ENCODE measurements at regions not wholly inside any gene's neighbourhood (a gene's known extent, or its start where the extent isn't known, plus 50 kb on each side); places are given as distances from the start of the nearest gene placed in this dataset.
A peak's percentile ranks its signal among the peaks of the same experiment; 100 is the strongest.

DNA sequence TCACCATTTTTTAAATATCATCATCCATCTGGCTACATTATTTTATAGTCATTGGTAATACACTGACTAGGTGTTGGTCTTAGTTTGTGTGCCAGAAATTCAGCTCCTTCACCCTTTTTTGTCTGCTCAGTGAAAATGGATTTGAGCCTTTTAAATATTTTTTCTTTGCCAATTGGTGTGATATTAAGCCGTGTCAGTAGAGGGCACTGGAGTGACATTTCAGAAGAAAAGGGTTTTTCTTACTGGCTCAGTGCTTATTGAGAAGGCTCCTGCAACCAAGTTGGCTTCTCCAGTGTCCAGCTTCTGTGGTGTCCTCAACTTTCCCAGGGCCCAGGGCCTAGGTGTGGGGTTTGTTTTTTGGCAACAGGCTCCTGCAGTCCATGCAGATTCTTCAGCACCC lies 546.6 kb downstream of the DACH1 start:
- H3K9ac ChIP-seq (ENCODE audit: low read length) = no peak overlapping the region
- no peak overlapping the region for H3K4me2 ChIP-seq (ENCODE audit: low read depth, low read length, poor library complexity, severe bottlenecking)
- H2AFZ ChIP-seq (ENCODE audit: low read length) = no peak overlapping the region
- H3K36me3 ChIP-seq (ENCODE audit: insufficient read depth, low read length) = no peaks in the 10 kb centered on the region
- H3K27ac ChIP-seq (ENCODE audit: low read length) = no peak overlapping the region
- H3K9me2 ChIP-seq (replicated peaks; ENCODE audit: insufficient read depth, low read length) = no peaks in the 10 kb centered on the region
- peak; percentile 52 for DNase-seq
- H3K9me3 ChIP-seq (ENCODE audit: low read length) = peaks cover 10% of the 10 kb centered on the region
- no peaks in the 10 kb centered on the region for H3K27me3 ChIP-seq (ENCODE audit: low read length)
- no peaks in the 10 kb centered on the region for H4K20me1 ChIP-seq (ENCODE audit: insufficient read depth, low read depth, low read length)
- H3K4me1 ChIP-seq (ENCODE audit: low read length) = no peaks in the 10 kb centered on the region
- no peaks in the 10 kb centered on the region for H3K79me2 ChIP-seq (ENCODE audit: low read length)
- no peak overlapping the region for H3K4me3 ChIP-seq (ENCODE audit: low read length)

DNA sequence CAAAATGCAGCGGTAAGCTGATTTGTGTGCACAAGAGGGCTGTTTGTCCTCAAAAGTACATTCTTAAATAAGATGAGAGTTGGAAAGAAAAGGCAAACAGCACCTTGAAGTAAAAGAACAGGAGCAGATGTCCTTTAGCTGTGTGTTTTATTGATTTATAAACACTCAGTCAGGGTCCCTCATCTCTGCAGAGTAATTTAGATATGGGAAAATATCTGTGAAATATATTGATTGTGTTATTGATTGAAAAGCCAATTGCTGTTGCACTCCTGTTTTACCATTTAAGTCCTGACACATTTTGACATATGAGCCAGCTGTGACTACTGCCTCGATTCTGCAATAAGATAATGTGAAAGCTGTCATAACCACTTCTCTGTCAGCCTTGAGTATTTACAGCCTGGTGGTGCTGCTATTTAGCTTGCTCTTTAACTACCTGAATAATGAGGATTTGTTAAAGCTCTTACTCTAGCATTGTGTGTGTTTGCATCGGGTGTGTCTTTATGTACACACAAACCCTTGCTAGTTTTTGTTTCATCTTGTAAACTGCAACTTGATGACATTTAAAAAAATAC lies 550.1 kb downstream of the DACH1 start:
- no peak overlapping the region for H3K27ac ChIP-seq (ENCODE audit: low read length)
- H3K79me2 ChIP-seq (ENCODE audit: low read length) = no peaks in the 10 kb centered on the region
- H2AFZ ChIP-seq (ENCODE audit: low read length) = no peak overlapping the region
- no peaks in the 10 kb centered on the region for H3K9me2 ChIP-seq (replicated peaks; ENCODE audit: insufficient read depth, low read length)
- no peaks in the 10 kb centered on the region for H3K27me3 ChIP-seq (ENCODE audit: low read length)
- no peak overlapping the region for H3K9ac ChIP-seq (ENCODE audit: low read length)
- no peaks in the 10 kb centered on the region for H3K4me1 ChIP-seq (ENCODE audit: low read length)
- no peak overlapping the region for H3K4me2 ChIP-seq (ENCODE audit: low read depth, low read length, poor library complexity, severe bottlenecking)
- H4K20me1 ChIP-seq (ENCODE audit: insufficient read depth, low read depth, low read length) = no peaks in the 10 kb centered on the region
- H3K36me3 ChIP-seq (ENCODE audit: insufficient read depth, low read length) = no peaks in the 10 kb centered on the region
- peaks cover 5% of the 10 kb centered on the region; the same call in 1 of the 2 replicates for H3K9me3 ChIP-seq (ENCODE audit: low read length)
- no peak overlapping the region for H3K4me3 ChIP-seq (ENCODE audit: low read length)
- DNase-seq = no peak

DNA sequence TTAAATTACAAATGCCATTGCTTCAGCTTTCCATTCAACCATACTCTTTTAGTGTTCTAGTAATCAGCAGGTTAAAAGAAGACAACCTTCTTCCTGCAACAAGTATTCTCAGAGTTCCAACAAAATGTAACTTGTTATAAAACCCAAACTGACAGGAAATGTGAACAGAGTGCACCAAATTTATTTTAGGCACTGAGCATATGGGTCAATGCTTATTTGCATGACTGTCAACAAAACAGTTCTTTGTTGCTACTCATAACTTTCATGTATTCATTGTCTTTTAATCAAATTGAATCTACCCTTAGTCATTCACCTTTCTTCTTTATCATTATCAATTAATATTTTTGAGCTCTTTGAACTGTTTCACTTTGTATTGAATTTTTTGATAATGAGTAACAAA lies 554.1 kb downstream of the DACH1 start:
- no peak overlapping the region for H3K4me2 ChIP-seq (ENCODE audit: low read depth, low read length, poor library complexity, severe bottlenecking)
- no peak overlapping the region for H3K27ac ChIP-seq (ENCODE audit: low read length)
- no peak overlapping the region for H3K4me3 ChIP-seq (ENCODE audit: low read length)
- H3K9me3 ChIP-seq (ENCODE audit: low read length) = no peaks in the 10 kb centered on the region
- H4K20me1 ChIP-seq (ENCODE audit: insufficient read depth, low read depth, low read length) = no peaks in the 10 kb centered on the region
- no peaks in the 10 kb centered on the region for H3K9me2 ChIP-seq (replicated peaks; ENCODE audit: insufficient read depth, low read length)
- H2AFZ ChIP-seq (ENCODE audit: low read length) = no peak overlapping the region
- no peak for DNase-seq
- H3K4me1 ChIP-seq (ENCODE audit: low read length) = no peaks in the 10 kb centered on the region
- no peak overlapping the region for H3K9ac ChIP-seq (ENCODE audit: low read length)
- H3K36me3 ChIP-seq (ENCODE audit: insufficient read depth, low read length) = no peaks in the 10 kb centered on the region
- H3K79me2 ChIP-seq (ENCODE audit: low read length) = no peaks in the 10 kb centered on the region
- no peaks in the 10 kb centered on the region for H3K27me3 ChIP-seq (ENCODE audit: low read length)

DNA sequence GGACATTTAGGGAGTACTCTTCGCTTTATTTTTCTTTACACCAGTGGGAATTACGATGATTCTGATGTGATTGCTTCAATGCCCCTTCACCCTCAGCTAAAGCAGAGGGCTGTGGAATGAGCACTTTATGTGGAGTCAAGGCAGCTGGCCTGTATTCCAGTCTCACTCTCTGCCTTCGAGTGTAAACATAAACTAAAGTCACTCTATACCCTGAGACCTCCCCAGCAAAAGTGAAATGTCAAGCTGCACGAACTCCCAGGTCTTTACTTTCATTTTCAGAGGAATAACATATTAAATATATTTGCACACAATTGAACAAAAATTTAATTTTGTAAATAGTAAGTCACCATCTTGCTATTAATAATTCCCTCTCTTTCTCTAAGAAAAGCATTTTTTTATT lies 557.1 kb downstream of the DACH1 start:
- no peak overlapping the region for H3K9ac ChIP-seq (ENCODE audit: low read length)
- H3K36me3 ChIP-seq (ENCODE audit: insufficient read depth, low read length) = no peaks in the 10 kb centered on the region
- H3K4me3 ChIP-seq (ENCODE audit: low read length) = no peak overlapping the region
- no peaks in the 10 kb centered on the region for H3K27me3 ChIP-seq (ENCODE audit: low read length)
- no peak overlapping the region for H3K4me2 ChIP-seq (ENCODE audit: low read depth, low read length, poor library complexity, severe bottlenecking)
- no peaks in the 10 kb centered on the region for H4K20me1 ChIP-seq (ENCODE audit: insufficient read depth, low read depth, low read length)
- H3K27ac ChIP-seq (ENCODE audit: low read length) = no peak overlapping the region
- H3K79me2 ChIP-seq (ENCODE audit: low read length) = no peaks in the 10 kb centered on the region
- DNase-seq = no peak
- H2AFZ ChIP-seq (ENCODE audit: low read length) = no peak overlapping the region
- H3K4me1 ChIP-seq (ENCODE audit: low read length) = no peaks in the 10 kb centered on the region
- no peaks in the 10 kb centered on the region for H3K9me3 ChIP-seq (ENCODE audit: low read length)
- no peaks in the 10 kb centered on the region for H3K9me2 ChIP-seq (replicated peaks; ENCODE audit: insufficient read depth, low read length)

DNA sequence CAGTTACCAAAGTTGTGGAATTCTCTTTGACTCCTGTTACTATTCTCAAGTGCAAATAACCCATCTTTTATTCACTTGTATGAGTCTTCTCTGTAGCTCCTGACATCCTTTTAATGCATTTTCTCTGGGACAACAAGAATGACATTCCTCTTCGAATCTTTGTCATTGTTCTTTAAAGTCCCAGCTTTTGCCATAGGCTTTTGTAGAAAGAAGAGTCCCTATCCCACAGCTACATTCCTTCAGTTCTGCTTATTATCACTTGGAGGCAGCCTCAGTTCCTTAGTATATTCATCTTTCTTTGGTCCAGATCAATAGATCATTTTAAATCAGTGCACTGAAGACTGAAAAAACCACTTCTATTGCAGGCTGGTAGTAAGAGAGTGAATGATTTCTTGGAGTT lies 560.2 kb downstream of the DACH1 start:
- Histone ChIP-seq H3K9me3 (ENCODE audit: low read length) (no peaks in the 10 kb centered on the region), H2AFZ (ENCODE audit: low read length) (no peak overlapping the region)

DNA sequence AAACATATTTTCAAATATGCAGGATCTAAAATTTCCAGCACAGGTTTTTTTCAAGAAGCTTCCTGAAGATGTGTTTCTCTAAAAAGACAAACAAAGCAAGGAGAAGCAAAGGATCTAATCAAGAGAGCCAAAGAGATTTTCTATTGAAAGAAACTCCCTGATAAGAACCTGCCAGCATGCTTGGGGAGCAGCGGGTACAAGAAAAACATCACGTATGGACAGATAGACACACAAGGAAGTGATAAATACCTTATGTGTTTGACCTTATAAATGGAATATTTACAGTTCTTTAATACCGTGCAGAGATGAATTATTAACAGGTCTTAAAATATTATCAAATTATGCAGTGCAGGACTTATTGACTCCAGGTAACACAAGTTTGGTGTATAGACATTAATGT lies 562.1 kb downstream of the DACH1 start:
- Histone ChIP-seq H3K9ac (ENCODE audit: low read length) (no peak overlapping the region), H2AFZ (ENCODE audit: low read length) (no peak overlapping the region), H3K27me3 (ENCODE audit: low read length) (no peaks in the 10 kb centered on the region), H4K20me1 (ENCODE audit: insufficient read depth, low read depth, low read length) (no peaks in the 10 kb centered on the region), H3K4me1 (ENCODE audit: low read length) (no peaks in the 10 kb centered on the region), H3K4me3 (ENCODE audit: low read length) (no peak overlapping the region), H3K27ac (ENCODE audit: low read length) (no peak overlapping the region), H3K9me2 (replicated peaks; ENCODE audit: insufficient read depth, low read length) (no peaks in the 10 kb centered on the region), H3K79me2 (ENCODE audit: low read length) (no peaks in the 10 kb centered on the region), H3K9me3 (ENCODE audit: low read length) (no peaks in the 10 kb centered on the region), H3K4me2 (ENCODE audit: low read depth, low read length, poor library complexity, severe bottlenecking) (no peak overlapping the region), H3K36me3 (ENCODE audit: insufficient read depth, low read length) (no peaks in the 10 kb centered on the region)
- DNase-seq = no peak

More for the DNA sequence above, 560.2 kb downstream of the DACH1 start:
- H3K36me3 ChIP-seq (ENCODE audit: insufficient read depth, low read length) = no peaks in the 10 kb centered on the region
- no peak overlapping the region for H3K27ac ChIP-seq (ENCODE audit: low read length)
- no peaks in the 10 kb centered on the region for H3K9me2 ChIP-seq (replicated peaks; ENCODE audit: insufficient read depth, low read length)
- no peak overlapping the region for H3K4me2 ChIP-seq (ENCODE audit: low read depth, low read length, poor library complexity, severe bottlenecking)
- H3K27me3 ChIP-seq (ENCODE audit: low read length) = no peaks in the 10 kb centered on the region
- H3K79me2 ChIP-seq (ENCODE audit: low read length) = no peaks in the 10 kb centered on the region
- no peak for DNase-seq
- H4K20me1 ChIP-seq (ENCODE audit: insufficient read depth, low read depth, low read length) = no peaks in the 10 kb centered on the region
- H3K4me1 ChIP-seq (ENCODE audit: low read length) = no peaks in the 10 kb centered on the region
- no peak overlapping the region for H3K9ac ChIP-seq (ENCODE audit: low read length)
- H3K4me3 ChIP-seq (ENCODE audit: low read length) = no peak overlapping the region

DNA sequence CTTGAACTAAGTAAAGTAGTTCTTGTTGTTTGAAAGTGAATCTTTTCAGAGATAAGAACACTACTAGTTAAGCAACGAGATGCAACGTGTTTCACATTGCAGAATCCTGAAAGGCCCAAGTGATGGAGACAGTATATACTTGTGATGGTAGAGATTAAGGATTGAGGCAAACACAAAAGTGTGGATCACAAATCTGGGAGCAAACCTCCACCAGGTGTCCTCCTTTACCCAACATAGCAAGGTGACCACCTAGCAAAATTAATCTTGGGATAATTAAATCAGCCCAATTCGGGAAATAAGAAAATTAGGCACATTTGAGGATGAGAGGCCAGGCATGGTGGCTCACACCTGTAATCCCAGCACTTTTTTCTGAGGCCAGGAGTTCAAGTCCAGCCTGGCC lies 563.9 kb downstream of the DACH1 start:
- Histone ChIP-seq H3K27me3 (ENCODE audit: low read length) (no peaks in the 10 kb centered on the region), H3K36me3 (ENCODE audit: insufficient read depth, low read length) (no peaks in the 10 kb centered on the region), H3K9me2 (replicated peaks; ENCODE audit: insufficient read depth, low read length) (no peaks in the 10 kb centered on the region), H3K9ac (ENCODE audit: low read length) (no peak overlapping the region), H3K4me3 (ENCODE audit: low read length) (no peak overlapping the region), H3K4me1 (ENCODE audit: low read length) (no peaks in the 10 kb centered on the region), H4K20me1 (ENCODE audit: insufficient read depth, low read depth, low read length) (no peaks in the 10 kb centered on the region), H2AFZ (ENCODE audit: low read length) (no peak overlapping the region), H3K9me3 (ENCODE audit: low read length) (no peaks in the 10 kb centered on the region), H3K79me2 (ENCODE audit: low read length) (no peaks in the 10 kb centered on the region), H3K27ac (ENCODE audit: low read length) (no peak overlapping the region), H3K4me2 (ENCODE audit: low read depth, low read length, poor library complexity, severe bottlenecking) (no peak overlapping the region)
- no peak for DNase-seq

DNA sequence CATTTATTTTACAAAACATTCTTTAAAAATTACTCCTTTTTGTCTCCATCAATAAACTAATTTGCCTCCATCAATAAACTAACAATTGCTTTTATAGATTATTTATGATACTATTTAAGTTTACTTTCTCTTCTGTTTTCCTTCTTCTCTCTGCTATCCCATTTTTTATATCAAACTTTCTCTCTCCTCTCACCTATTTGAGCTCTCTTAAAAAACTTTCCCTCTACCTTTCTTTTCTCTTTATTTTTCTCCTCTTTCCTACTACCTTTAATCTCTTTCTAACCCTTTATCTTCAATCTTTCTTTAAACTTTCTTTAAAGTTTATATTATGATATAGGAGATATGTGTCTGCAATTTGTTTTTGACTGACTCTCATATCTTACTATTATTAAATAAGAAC lies 566.4 kb downstream of the DACH1 start:
- DNase-seq = no peak
- H3K79me2 ChIP-seq (ENCODE audit: low read length) = no peaks in the 10 kb centered on the region

DNA sequence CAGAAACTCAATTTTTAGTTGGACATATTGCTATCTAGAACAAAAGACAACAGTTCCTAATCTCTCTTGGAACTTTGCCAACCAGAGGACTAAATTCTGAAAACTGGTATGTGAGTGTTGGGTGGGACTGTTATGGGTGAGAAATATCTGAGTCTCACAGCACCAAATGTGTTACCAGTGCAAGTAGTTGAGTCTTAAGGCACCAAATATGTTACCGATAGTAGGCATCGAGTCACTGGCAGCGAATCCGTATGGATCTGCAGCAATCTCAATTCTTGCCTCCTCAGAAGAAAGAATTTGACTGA lies 575.2 kb downstream of the DACH1 start:
- Histone ChIP-seq H3K9me2 (replicated peaks; ENCODE audit: insufficient read depth, low read length) (no peaks in the 10 kb centered on the region), H3K79me2 (ENCODE audit: low read length) (no peaks in the 10 kb centered on the region), H3K9me3 (ENCODE audit: low read length) (peaks cover 3% of the 10 kb centered on the region; the same call in 1 of the 2 replicates), H4K20me1 (ENCODE audit: insufficient read depth, low read depth, low read length) (no peaks in the 10 kb centered on the region), H3K4me1 (ENCODE audit: low read length) (peaks cover 6% of the 10 kb centered on the region), H3K27ac (ENCODE audit: low read length) (no peak overlapping the region), H2AFZ (ENCODE audit: low read length) (peak overlapping the region; percentile 61; the same call in 1 of the 2 replicates), H3K36me3 (ENCODE audit: insufficient read depth, low read length) (no peaks in the 10 kb centered on the region), H3K9ac (ENCODE audit: low read length) (no peak overlapping the region), H3K27me3 (ENCODE audit: low read length) (no peaks in the 10 kb centered on the region), H3K4me2 (ENCODE audit: low read depth, low read length, poor library complexity, severe bottlenecking) (no peak overlapping the region), H3K4me3 (ENCODE audit: low read length) (peak overlapping the region; percentile 67; the same call in 1 of the 2 replicates)
- no peak for DNase-seq

More for the DNA sequence above, 566.4 kb downstream of the DACH1 start:
- H3K9me3 ChIP-seq (ENCODE audit: low read length) = 0 out of 2 replicates have a peak, but pooled peaks cover 7% of the 10 kb centered on the region
- H3K9me2 ChIP-seq (replicated peaks; ENCODE audit: insufficient read depth, low read length) = no peaks in the 10 kb centered on the region
- no peaks in the 10 kb centered on the region for H4K20me1 ChIP-seq (ENCODE audit: insufficient read depth, low read depth, low read length)
- no peak overlapping the region for H3K4me2 ChIP-seq (ENCODE audit: low read depth, low read length, poor library complexity, severe bottlenecking)
- H3K36me3 ChIP-seq (ENCODE audit: insufficient read depth, low read length) = no peaks in the 10 kb centered on the region
- no peak overlapping the region for H3K27ac ChIP-seq (ENCODE audit: low read length)
- H3K27me3 ChIP-seq (ENCODE audit: low read length) = no peaks in the 10 kb centered on the region
- no peak overlapping the region for H3K9ac ChIP-seq (ENCODE audit: low read length)
- H3K4me1 ChIP-seq (ENCODE audit: low read length) = no peaks in the 10 kb centered on the region
- H2AFZ ChIP-seq (ENCODE audit: low read length) = no peak overlapping the region
- no peak overlapping the region for H3K4me3 ChIP-seq (ENCODE audit: low read length)

Measured in Karpas-422 (cell line).